ENCODE measurements at regions not wholly inside any gene's neighbourhood (a gene's known extent, or its start where the extent isn't known, plus 50 kb on each side); places are given as distances from the start of the nearest gene placed in this dataset.
A peak's percentile ranks its signal among the peaks of the same experiment; 100 is the strongest.
"Not testable (repeated sequence)": the region's sequence is repeated elsewhere in the genome, so short reads cannot be mapped to it uniquely, and the experiment has no call there.

DNA sequence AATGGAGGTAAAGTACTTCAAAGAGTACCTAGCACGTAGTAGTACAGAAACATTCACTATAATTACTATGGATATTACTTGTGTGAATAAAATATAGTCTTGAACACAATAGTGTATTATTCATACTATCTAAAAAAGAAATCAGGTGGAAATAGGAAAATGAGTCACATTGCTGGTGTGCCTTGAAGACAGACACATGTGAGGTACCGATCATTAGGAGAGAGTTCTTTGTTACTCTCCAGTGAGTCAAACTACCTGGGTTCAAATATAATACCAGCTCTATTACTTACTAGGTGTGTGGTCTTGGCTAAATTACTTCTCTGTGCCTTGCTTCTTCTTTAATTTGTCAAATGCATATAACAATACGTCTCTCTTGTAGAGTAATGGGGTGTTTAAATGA is 50.8 kb upstream of the BEND6 start:
- no peak for DNase-seq

DNA sequence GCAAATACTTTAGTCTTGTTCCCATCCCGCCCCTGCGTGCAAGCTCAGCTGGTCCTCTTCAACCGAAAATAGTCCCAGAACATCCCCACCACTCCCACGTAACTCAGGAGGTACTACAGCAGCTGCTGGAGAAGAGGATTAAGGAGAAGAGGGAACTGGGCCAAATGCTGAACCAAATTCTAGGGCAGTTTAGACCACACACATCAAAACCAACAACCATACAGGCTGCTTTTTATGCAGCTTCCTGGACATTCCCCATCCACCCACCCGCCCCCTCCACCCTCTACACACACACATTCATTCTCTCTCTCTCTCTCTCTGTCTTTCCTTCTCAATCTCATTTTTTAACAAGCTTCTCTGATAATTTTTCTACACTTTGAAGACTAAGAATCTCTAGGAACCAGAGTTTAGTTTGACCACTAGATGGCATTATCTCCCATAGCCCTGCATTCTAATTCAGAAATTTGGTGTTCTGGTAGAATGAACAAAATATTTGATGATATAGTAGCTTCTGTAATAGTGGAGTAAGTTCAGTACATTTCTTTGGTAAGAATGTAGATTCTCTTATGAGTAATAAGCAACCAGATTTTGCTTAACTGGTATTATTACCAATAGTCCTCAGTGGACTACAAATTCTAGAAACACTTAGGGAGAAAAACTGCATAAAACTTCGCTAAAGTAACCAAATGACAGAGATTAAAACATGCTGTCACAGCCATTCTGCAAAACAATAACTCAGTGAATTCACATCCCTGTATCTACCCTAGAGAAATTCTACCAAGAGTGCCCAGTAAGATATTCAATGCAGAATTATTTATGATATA is 52.1 kb upstream of the BEND6 start:
- peak; percentile 9 for DNase-seq

DNA sequence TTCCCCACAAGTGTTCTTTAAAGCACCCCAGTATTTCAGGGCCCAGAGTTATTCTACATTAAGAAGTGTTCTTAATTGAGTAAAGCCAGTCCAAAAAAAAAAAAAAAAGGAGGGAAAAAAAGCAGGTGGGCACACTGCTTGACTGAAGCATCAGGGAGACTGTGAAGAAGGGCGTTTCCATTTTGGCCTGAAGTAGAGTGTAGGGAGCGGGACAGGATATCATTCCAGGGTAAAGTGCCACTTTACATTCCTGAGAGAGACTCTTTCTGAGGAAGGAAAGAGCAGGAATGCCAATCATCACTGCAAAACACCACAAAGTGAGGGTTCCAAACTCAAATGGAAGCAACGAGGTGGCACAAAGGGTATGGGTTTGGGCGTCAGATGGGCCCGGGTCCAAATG is 54.1 kb upstream of the BEND6 start:
- no peak for DNase-seq

DNA sequence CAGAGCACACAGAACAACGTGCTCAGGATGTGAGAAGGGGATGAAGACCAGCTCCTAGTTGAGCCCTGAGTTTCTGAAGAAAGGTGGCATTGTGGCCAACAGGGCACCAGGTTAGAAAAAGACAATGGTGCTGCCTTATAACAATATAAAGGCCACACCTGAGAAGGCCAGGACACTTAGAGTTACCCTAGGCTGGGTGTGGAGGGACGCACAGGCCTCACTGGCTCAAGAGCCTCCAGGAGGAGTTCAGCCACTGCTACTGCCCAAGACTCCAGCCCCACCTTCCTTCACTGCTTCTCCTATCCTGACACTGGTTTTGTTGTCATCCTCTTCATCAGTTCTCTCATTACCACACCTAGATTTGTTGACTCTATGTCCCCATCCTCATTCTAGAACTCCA is 55.2 kb upstream of the BEND6 start:
- DNase-seq = no peak

DNA sequence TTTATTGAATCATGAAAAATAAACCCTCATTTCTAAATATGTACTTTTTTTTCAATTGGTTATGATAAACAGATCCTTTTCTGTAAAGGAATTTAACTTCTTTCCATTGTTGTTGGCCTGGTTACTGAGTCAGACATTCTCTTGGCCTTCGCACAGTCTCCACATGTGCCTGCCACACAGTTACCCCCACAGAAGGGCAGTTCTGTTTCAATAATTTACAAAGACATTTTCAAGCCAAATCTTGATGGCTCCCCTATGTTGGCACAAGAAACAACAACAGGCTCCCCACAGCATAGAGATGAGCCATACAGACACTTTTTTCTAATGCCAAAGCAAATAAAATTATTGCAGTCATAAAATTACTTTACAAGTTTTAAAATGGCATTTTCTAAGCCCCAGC is 55.6 kb upstream of the BEND6 start:
- no peak for DNase-seq

DNA sequence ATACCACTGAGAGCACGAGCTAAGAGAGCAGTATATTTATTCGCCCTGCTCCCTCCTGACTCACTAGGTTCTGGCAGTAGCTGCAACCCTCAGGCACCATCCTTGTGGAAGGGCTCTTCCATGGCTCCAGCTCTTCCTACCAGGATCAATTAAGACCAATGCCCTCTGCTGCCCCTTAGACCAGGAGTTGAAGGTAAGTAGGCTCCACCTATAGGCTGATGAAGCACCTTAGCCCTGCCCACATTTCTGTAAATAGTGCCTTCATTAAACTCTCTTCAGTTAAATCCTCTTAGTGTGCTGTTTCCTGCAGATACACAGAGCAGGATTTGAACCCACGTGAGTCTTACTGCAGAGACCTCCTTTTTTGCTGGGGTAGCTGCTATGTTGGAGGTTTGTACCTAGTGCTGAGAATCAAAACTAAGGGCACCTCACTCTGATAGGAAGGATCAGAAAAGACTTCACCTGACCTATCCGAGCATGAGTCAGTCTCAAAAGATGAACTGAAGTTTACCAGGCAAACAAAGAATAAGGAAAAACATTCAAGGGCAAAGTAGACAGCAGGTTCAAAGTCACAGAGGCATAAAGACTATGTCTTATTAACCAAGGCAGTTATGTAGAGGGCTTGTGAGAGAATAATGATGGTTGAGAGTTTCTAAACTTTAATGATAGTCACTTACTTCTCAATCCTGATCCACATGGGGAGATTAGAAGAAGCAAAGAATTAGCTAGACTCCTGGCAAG is 56.9 kb upstream of the BEND6 start:
- DNase-seq = no peak

DNA sequence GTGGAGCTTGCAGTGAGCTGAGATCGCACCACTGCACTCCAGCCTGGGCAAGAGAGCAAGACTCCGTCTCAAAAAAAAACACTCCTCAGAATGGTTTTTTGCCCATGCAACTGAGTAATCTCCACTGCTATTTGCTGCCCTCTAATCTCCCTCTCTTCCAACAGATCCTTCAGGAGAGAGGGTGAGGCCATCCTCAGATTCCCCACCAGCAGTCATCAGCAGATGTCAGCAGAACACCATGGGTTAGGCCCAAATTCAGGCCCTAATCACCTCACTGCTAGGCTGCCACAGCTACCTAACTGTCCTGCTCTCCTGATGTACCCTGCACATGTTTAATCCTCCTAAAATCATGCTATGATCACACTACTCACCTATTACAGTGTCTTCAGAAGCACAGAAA is 63.2 kb upstream of the BEND6 start:
- no peak for DNase-seq

DNA sequence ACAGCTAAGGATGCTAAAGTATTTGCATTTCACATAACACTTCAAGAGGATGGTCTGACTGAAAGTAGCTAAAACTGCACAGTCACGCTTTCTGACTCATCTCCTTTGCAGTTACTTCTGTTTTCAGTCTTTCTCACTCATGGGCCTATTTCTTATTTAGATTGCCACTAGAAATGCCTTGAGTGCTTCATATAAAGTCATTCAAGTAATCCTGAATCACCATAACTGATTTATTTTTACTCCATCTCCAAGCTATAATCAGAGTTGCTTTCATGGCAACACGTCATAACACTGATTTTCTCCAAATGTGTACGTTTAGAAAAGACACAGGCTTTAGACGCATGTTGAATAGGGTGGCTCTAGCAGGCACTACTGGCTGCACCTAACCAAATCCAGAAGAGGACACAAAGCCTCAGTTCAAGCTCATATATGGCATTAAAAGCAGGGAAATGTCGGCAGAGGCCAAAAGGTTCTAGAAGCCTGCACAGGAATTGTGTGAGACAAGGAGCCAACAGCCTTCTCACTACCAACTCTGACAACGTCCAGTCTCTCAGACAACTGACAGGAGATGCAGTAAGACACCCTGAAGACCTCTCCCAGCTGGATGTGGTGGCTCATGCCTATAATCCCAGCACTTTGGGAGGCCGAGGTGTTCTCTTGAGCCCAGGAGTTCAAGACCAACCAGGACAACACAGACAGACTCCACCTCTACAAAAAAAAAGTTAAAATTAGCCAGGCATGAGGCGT is 64.1 kb upstream of the BEND6 start:
- no peak for DNase-seq

DNA sequence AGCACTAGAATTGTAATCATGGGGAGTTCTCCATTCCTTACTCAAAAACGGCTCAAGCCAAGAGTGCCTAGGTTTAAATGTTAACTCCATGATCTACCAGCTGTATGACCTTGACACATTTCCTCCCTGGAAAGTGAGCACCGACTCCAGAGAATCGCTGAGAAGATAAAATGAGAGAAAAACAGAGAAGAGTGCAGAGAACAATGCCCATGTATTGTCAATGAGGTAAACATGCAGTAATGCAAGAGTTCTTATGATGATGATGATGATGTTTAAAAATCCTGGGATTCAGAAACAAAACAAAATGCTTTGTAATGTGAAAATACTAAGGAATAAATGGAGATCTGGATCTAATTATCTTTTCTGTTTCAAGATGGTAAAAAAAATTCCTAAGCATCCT is 64.8 kb upstream of the BEND6 start:
- DNase-seq = no peak

DNA sequence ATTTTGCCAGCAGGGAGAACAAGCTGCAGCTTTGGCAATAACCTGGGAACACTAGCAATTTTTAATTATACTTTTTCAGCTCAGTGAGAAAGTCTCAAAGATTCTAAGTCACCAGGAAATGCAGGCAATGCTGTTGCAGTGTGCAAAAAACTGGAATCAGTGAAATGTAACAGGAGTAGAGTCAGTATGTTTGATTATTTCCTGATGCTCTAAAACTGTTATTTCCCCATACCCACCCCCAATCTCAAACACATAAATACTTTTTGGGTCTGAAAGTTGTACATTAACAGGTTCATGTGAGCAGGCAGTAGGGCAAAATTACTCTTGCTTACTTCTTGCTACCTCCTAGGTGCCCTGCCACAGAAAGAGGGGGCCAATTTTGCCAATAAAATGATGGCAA is 65.4 kb upstream of the BEND6 start:
- DNase-seq = no peak

DNA sequence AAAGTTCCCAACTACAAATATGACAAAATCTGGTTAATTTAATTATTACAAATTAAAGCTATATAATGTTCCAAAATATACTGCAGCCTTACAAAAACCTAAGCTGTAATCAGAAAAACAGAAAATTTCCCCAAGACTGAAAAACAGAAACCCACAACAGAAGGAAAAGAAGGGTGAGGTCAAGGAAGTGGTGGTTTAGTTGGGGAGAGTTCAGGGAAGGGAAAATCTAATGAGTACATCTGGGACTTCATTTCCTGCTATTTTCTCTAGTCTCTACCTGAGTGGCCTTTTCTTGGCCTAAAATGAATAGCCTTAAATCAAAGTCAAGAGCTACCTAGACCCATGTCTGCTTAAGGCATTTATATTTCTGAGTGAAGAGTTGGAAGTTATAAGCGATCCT is 66.2 kb upstream of the BEND6 start:
- DNase-seq = no peak

DNA sequence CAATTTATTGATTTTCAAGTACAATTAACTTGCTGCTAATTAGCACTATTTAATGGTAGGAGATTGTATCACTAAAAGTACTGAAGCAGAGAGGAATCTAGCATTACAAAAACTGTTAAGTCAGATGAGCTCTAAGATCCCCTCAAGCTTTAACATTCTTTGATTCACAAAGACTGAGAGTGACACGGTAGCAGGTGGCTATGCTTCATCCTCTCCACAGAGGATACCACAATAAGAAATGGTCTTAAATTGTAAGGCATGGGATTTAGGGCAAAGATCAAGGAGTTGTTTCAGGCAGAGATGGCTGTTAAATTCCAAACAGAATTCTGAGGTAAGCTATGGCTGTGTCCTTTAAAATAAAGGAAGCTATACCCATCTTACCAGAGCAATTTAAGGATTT is 67.8 kb upstream of the BEND6 start:
- no peak for DNase-seq

DNA sequence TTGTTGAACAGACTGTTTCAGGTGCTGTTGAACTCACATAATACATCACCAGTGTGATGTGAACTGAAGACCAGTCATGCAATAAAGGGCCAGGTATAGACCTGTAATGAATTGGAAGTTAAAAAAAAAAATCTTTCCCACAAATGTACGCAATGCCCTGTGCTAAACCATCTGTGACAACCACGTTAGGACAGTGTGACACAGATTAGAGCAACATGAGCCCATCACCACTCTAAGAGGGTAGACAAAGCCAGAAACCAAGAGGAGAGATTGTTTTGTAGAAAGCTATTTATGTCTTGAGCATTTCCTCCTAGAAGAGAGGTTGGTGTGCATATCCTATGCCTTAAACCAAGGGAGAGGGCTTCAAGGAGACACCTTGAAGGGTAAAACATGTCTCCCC is 77.0 kb upstream of the BEND6 start:
- DNase-seq = no peak

DNA sequence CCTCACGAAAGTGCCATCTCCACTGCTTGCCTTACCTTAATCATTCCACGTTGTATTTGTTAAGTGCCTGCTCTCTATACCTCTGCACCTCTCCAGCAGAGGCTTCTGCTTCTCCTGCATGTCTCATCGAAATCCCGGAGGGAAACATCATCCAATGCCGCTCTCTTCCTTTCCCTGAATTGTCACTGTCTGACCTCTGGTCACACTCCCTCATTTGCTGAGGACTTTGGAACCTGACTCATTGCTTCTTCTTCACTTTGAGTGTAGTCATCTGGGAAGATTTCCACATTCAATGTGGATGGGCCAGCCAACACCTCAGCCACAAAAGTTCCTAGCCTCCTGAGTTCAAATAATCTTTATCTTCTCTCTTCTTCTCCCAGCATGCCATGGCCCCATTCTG is 78.9 kb upstream of the BEND6 start:
- DNase-seq = no peak

DNA sequence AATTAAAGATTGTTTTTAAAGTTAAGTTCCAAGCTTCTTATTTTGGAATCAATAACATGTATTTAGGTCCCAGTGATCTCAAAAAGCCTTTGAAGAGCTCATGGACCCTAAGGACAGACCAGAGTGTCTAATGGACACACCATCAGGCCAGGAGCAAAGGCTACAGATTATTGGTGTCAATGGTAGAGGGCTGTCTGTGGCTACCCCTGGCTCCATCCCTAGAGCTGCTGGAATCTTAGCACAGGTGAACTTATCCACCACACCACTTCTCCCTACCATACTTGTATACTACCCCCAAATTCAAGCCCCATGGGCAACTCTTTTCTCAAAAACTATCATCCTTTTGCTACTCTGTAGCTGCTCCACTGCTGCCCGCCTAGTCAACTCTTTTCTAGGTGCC is 79.4 kb upstream of the BEND6 start:
- DNase-seq = no peak

DNA sequence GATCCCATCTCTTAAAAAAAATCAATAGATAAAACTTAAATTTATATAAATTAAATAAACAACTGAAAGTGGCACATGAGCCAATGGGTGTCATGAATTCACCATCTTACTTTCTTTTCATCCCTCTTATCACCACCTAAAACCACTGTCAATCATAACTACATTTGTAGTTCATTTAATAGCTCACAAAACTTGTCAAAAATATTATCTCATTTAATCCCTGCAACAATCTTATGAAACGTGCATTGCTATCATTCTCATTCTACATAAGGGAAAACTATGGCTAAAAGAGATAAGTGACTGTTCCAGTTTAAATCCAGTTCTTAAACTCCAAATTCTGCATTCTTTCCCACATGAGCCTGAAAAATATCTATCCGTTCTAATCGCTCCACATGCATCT is 80.6 kb upstream of the BEND6 start:
- no peak for DNase-seq

DNA sequence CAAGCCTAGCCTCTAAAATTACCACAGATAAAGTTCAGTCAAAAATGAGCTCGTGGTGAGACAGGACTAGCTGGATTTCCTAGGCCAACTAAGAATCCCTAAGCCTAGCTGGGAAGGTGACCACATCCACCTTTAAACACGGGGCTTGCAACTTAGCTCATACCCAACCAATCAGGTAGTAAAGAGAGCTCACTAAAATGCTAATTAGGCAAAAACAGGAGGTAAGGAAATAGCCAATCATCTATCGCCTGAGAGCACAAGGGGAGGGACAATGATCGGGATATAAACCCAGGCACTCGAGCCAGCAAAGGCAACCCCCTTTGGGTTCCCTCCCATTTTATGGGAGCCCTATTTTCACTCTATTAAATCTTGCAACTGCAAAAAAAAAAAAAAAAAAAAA is 84.9 kb upstream of the BEND6 start:
- DNase-seq = not testable (repeated sequence)

DNA sequence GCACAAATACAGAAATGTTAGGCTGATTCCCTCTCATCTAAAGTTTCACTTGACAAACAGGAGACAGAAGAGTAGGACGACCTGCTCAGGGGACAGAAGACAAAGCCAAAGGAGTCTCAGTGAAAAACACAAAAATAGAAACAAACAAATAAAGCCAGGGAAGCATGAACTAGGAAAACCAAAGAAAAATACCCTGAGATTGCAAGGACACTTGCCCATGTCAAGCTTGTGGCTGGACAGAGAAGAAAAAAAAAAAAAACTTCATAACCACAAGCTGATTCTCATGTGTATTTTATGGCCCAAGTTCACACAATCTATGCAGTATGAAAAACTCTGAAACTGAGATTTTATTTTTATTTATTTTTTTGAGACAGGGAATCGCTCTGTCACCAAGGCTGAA is 85.6 kb upstream of the BEND6 start:
- no peak for DNase-seq

DNA sequence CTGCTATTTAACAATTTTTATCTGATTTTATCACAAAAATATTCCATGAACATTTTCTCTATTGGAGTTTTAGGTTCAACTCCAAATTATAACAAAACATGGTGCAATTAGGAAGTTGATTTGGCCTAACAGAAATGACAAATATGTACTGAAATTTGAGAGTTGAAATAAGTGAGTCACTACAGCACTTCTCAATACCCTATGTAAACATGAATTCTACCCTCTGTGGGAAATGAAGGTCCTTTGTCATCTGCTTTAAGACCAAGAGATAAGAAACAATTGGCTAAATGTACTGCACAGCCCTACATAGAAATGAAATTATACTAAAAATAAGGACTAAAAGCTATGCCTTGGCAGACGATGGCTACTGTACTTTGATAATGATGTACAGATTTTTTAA is 86.2 kb upstream of the BEND6 start:
- DNase-seq = no peak

DNA sequence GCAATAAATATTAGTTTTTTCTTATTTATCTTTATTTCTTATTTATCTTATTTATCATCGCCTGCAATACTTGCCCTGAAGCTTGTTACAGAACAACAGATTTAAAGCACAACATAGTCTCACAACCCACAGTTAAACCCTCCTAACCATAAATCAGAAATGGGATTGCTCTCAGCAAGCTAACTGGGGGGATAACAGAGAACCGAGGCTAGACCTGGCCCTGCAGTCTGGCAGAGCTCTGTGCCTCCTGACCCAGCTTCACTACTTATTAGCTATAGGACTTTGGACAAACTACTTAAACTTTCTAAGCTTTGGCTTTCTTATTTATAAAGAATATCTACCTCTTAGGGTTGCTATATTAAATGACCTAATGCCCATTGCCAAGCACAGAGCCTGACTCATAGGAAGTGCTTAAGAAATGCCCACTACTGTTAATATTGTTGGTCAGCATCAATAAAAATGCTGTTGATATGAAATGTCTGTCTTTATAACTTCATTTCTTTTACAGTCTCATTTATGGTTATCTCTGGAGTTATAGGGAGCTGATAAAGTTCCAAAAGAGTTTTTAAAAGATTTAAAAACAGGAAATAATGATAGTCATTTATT is 87.9 kb upstream of the BEND6 start:
- no peak for DNase-seq

DNA sequence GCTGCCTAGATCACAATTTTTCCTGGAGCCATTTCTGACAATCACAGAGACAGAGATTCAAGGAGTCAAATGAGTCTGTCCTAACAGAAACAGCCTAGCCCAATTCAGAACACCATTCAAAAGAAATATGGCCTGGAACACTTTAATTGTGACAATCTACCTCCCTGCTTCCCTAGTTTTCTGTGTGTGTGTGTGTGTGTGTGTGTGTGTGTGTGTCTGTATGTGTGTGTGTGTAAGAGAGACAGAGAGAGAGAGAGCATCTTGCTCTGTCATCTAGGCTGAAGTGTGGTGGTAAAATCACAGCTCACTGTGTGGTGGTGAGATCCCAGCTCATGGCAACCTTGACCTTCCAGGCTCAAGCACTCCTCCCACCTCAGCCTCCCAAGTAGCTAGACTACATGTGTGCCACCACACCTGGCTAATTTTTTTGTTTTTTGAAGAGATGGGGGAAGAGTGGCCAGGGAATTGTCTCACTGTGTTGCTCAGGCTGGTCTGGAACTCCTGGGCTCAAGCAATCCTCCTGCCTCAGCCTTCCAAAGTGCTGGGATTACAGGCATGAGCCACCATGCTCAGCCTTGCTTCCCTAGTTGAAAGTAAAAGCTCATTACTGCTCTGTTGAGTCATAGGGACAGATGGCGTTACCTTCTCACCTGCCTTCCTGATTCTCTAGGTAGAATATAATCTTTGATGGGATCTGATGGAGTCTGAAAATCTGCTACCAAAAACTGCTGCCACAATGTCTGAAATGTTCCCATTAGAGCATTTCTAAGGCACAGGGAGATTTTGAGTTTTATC is 89.6 kb upstream of the BEND6 start:
- DNase-seq = no peak

DNA sequence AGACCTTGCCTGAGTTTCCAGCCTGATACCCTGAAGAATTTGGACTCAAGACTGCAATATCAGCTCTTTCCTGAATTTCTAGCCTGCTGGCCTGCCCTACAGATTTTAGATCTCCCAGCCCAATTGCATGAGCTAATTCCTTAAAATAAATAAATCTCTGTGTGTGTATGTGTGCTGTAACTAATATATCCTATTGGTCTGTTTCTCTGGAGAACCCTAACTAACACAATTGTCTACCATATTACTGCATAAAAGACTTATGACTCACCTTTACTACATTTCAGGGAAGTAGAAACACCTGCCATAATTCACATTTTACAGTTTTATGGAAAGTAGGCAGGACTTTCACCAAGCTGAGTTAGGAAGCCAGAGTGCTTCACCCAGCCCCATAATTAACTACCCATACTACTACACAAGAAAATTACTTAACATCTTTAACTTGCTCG is 90.7 kb upstream of the BEND6 start:
- DNase-seq = no peak

DNA sequence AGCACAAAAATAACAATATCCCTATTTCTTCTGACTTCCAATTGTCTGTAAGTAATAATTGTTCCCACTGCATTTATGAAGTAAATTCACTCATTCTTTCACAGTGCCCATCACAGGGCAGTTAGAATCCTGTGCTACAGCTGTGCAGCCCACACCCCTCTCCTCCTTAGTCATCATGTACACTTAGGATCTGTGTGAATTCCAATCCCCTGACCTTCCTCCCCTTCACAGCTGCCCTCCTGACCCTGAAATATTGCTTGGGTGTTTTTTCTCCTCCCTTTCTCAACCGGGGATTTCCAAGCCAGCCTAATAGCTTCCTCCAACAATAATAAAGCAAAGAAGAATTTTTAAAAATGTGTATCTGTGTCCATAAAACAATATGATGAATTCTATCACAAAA is 91.5 kb upstream of the BEND6 start:
- no peak for DNase-seq

Measured in NCI-H2029 treated with DMSO at 0.1 percent for 48 hours (cell line).